ENCODE measurements at regions not wholly inside any gene's neighbourhood (a gene's known extent, or its start where the extent isn't known, plus 50 kb on each side); places are given as distances from the start of the nearest gene placed in this dataset.
"Not testable (repeated sequence)": the region's sequence is repeated elsewhere in the genome, so short reads cannot be mapped to it uniquely, and the experiment has no call there.

DNA sequence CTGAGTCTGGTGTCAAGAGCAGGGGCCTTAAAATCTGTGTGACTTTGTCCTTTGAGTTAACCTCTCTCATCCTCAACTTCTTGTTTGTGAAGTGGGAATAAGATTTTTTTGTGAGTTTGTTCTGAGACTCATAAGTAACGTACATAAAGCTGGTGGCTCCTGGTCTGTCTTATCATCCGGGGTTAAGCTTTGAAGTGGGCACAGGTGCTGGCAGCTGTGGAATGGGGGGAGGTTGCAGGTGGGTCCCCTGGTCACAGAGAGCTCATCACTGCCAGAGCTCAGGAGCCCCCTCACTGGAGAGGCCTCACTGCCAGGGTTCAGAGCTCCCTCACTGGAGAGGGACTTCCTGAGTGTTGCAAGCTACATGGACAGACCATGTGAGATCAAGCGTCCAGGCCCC lies 174.1 kb downstream of the NRN1 start:
- Mint-ChIP-seq H3K4me3 (no peak overlapping the region), H3K27ac (no peak overlapping the region), H3K36me3 (ENCODE audit: low read depth) (peaks cover 3% of the 10 kb centered on the region), H3K27me3 (ENCODE audit: low read depth) (peaks cover 17% of the 10 kb centered on the region), H3K4me1 (peaks cover under 1% of the 10 kb centered on the region), H3K9me3 (peaks cover 4% of the 10 kb centered on the region)
- TF ChIP-seq CTCF (IDR thresholded peaks at IDR 0.05; ENCODE audit: unreplicated experiment in 3 of 3), result no peak

DNA sequence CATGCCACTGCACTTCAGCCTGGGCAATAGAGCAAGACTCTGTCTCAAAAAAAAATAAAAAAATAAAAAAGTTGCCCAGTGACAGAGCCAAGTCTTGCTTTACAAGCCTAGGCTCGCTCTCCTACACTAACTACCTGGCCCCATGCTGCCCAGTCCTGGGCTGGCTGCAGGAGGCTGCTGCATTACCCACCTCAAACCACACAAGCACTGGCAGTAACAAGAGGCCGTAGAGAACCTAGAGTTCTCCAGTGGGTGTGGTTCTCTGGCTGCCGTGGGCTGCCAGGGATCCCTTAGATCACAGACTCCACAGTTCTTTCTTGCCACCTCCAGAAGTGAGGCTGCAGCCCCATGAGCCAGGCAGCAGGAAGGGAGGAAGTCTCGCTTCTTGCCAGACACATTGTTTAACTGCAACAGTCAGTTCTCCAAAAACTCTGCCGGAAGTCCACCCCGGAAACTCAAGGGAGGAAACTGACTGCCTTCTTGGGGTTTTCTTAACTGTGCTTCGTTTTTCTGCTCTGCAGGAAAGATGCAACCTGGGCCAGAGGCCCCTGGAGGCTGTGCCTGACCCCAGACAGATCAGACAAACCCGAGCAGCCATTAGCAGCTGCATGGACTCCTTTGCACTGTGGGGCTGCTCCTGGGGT lies 175.4 kb downstream of the NRN1 start:
- H3K4me3 Mint-ChIP-seq; H3K4me1 Mint-ChIP-seq; H3K27ac Mint-ChIP-seq; H3K9me3 Mint-ChIP-seq; H3K36me3 Mint-ChIP-seq (ENCODE audit: low read depth): not testable (repeated sequence)
- peaks cover 14% of the 10 kb centered on the region for H3K27me3 Mint-ChIP-seq (ENCODE audit: low read depth)

DNA sequence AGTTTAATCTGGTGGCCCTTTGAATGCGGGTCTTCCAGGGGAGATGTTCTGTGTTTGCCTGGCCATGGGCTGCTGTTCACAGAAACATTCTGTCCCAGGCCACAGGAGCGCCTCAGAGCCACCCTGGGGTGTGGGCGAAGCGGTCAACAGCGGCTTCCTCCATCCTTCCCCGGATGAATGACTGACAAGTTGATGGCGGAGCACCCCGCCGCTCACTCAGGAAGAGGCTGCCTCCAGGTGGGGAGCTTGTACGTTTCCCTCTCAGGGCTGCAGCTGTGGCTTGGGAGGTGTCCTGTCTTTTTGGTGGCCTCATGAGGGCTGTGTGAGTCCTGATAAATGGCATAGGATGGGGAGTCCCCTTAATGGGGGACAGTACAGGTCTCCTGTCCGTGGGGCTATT lies 178.4 kb downstream of the NRN1 start:
- no peak overlapping the region for H3K27ac Mint-ChIP-seq

GRCh38 chr6:5827056-5827904 lies 179.4 kb downstream of the NRN1 start:
- no peaks in the 10 kb centered on the region for H3K36me3 Mint-ChIP-seq (ENCODE audit: low read depth)

More for the DNA sequence above, 178.4 kb downstream of the NRN1 start:
- peaks cover 8% of the 10 kb centered on the region for H3K4me1 Mint-ChIP-seq
- H3K36me3 Mint-ChIP-seq (ENCODE audit: low read depth), result no peaks in the 10 kb centered on the region
- H3K9me3 Mint-ChIP-seq, result no peaks in the 10 kb centered on the region
- peaks cover 7% of the 10 kb centered on the region for H3K27me3 Mint-ChIP-seq (ENCODE audit: low read depth)
- TF ChIP-seq CTCF (IDR thresholded peaks at IDR 0.05; ENCODE audit: unreplicated experiment in 3 of 3), result no peak
- no peak overlapping the region for H3K4me3 Mint-ChIP-seq

GRCh38 chr6:5824382-5824983 lies 182.2 kb downstream of the NRN1 start:
- H3K9me3 Mint-ChIP-seq; H3K36me3 Mint-ChIP-seq (ENCODE audit: low read depth): not testable (repeated sequence)

More at GRCh38 chr6:5827056-5827904, 179.4 kb downstream of the NRN1 start:
- H3K4me1 Mint-ChIP-seq, result peaks cover 8% of the 10 kb centered on the region
- H3K4me3 Mint-ChIP-seq, result no peak overlapping the region
- no peak overlapping the region for H3K27ac Mint-ChIP-seq
- peaks cover 5% of the 10 kb centered on the region for H3K9me3 Mint-ChIP-seq
- no peak for TF ChIP-seq CTCF (IDR thresholded peaks at IDR 0.05; ENCODE audit: unreplicated experiment in 3 of 3)
- peaks cover 7% of the 10 kb centered on the region for H3K27me3 Mint-ChIP-seq (ENCODE audit: low read depth)

More at GRCh38 chr6:5824382-5824983, 182.2 kb downstream of the NRN1 start:
- not testable (repeated sequence) for H3K27ac Mint-ChIP-seq; H3K4me1 Mint-ChIP-seq; H3K27me3 Mint-ChIP-seq (ENCODE audit: low read depth); H3K4me3 Mint-ChIP-seq
